Frontal cortex (tissue), 3 donors: ENCODE measurements at regions not wholly inside any gene's neighbourhood (a gene's known extent, or its start where the extent isn't known, plus 50 kb on each side); places are given as distances from the start of the nearest gene placed in this dataset.

Experiments
- DNase-seq, 2 donors: peaks; one replicate each; pipeline ENCODE4 v3.0.0; 2012; ENCODE audit warnings: low spot score in 2 of 2
- FAIRE-seq: peaks from 2 replicates; lab custom pipeline; 2012; peaks lifted over from hg19 to GRCh38; lab: Jason Lieb, UNC
- donor health status: control.
- donor health status: control.
- donor health status: control.

DNA sequence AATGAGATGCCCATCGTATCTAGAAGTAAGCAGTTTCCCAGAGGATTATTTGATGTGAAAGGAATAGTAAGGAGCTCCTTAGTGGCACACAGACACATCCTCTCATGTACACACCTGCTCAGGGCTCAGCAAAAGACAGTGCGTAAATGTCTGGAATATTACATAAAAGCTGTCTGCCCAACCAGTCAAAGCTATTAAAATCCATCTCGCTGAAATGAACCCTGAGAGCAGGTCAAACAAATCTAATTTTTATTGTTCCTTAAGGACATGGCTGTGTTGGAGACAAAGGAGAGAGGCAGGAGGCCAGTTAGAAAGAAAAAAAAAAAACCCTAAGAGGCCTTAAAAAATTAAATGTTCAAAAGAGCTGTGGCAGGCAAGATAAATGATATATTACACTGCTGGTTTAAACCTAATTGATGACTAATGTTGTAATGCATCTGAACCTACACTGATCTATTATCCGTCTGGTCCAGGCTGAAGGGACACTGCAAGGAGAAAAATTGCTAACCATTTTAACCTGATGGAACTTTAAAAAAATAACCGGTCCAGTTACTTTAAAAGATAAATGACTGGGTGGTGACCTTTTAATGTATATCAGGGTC lies 58.5 kb upstream of the FGGY start:
- no peak for FAIRE-seq

DNA sequence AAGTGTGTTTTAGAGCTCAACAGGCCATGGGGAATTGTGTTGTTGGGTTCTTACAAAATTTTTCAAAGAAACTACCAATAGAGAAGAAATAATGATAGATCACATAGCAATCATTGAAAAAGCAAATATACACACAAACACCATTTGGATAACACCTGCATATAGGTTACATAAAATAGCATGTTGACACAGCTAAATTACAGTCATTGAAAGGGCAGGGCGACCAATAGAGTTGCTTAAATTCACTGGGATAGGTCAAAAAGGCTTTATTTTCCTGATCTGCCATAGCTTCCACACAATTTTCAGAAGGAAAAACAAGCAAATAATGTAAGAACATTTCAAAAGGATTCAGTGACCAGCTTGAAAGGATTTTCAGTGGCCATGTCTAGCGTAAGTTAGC lies 57.9 kb upstream of the FGGY start:
- no peak for DNase-seq
- no peak for FAIRE-seq

More for the DNA sequence above, 58.5 kb upstream of the FGGY start:
- DNase-seq = no peak

DNA sequence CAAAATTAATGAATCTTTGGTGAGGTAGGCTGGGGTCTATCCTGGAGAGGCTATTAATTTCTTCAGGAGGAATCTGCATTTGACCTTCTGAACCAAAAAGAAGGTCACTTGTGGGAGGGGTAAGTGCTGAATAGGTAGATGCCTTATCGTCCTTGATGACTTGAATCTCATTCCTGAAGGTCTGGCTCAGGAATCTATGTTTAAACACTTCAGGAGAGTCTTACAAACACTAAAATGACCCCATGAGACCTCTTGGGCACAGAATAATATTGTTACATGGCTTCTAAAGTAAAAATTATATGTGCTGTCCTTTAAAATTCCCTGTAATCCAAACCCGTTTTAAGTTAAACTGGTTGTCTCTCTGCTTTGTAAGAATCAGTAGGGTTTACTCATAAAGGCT lies 55.0 kb upstream of the FGGY start:
- DNase-seq = no peak
- no peak for FAIRE-seq

DNA sequence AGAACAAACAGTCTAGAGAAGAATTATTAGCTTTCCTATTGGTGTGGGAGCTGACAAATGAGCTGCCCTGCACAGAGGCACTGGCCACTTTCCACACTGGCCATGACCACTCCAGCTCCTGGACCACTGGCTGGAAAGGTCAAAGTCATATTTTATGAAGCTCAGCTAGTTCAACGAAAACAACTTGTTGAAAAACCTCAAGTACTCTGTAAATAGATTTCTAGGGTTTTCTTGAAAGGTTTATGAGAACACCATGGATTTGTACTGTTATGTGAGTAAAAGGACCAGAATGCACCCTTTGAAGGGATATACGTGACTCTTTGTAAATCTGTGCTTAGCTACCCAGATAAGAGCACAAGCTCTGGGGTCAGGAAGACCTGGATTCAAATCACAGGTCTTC lies 54.5 kb upstream of the FGGY start:
- DNase-seq = no peak
- FAIRE-seq = no peak

DNA sequence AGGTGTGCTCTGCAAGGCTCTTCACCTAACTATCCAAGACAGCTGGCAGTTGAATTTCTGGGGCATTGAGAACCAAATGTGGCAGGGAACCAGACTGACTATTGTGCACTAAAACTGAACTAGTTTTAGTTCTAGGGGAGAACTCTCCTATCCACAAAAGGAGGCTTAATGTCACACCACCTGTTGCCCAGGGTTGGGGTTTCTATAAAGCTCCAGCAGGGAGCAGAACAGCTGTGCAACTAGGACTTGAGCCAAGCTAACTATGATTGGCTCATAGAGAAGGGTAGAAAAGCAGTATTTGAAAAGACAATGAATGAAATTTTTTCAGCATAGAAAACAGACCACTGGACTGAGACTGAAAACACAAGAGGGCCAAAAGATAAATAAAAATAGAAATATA lies 53.3 kb upstream of the FGGY start:
- FAIRE-seq = no peak
- no peak for DNase-seq

DNA sequence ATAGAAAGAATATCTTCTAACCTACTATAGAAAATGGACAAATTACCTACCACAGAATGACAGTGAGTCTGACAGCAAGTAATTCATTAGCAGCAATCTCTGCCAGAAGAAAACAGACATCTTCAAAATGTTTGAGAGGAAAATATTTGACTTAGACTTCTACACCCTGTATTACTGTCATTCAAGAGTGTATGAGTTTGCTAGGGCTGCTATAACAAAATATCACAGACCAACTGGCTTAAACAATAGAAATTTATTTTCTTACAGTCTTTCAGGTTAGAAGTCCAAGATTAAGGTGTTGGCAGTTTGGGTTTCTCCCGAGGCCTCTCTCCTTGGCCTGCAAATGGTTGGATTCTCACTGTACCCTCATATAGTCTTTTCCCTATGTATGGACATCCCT lies 52.9 kb upstream of the FGGY start:
- DNase-seq (no peak), FAIRE-seq (no peak)

DNA sequence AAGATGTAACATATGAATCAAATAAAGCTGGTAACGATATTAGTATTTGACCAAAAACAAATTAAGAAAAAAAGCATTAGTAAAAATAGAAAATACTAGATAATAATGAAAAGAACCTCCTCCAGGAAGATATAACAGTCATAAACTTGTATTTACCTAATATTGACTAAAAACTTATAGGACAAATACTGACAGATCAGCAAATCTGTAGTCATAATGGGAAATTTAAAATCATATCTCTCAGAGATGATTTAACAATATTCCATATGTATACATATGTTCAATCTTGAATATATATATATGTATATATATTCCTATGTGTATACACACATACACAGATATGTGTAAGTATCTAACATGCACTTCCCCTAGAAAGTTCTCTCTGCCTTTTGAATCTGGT lies 52.0 kb upstream of the FGGY start:
- DNase-seq = no peak
- no peak for FAIRE-seq
